Prostate gland (tissue), 2 donors: ENCODE measurements at regions not wholly inside any gene's neighbourhood (a gene's known extent, or its start where the extent isn't known, plus 50 kb on each side); places are given as distances from the start of the nearest gene placed in this dataset.

Experiments
- POLR2A ChIP-seq: fragments of 450-650 bp; IDR thresholded peaks from one replicate; pipeline ENCODE4 v1.6.1; 2016; ENCODE audit warnings: antibody characterized with exemption, mild to moderate bottlenecking
- POLR2AphosphoS5 ChIP-seq: sonication (generic); formaldehyde crosslinking; IDR thresholded peaks from one replicate; pipeline ENCODE4 v1.6.1; 2017; ENCODE audit warnings: antibody characterized with exemption
- TF ChIP-seq, protein P1 (sequence below), 4 experiments: fragments of 200-600 bp in 2 of 4; fragments of 450-650 bp in 2 of 4; sonication (generic) in 2 of 4; IDR thresholded peaks; 1 replicate in 3 of 4; 2 replicates in 1 of 4; pipeline ENCODE4 v1.5.1; 2016 to 2019; ENCODE audit warnings: antibody characterized with exemption in 4 of 4, mild to moderate bottlenecking in 2 of 4, moderate library complexity in 2 of 4

DNA sequence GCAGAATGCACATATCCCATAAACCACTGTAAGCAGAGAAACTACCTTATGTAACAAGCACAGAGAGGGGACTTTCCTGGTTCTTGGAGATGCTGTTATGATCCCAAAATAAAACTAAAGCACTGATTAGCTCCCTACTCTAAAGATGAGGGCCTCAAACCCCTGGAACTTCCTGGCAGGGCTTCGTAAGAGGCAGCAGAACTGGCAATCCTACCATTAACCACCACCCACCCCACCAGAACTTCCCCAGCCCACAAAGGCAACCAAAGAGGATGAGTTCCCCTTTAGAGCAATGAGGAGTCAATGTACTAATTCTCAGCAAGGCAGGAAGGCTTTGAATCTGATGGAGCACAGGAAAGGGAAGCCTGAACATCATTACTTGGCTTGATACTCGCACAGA, 436.5 kb upstream of the FRG1 start:
- TF ChIP-seq, protein P1, sequence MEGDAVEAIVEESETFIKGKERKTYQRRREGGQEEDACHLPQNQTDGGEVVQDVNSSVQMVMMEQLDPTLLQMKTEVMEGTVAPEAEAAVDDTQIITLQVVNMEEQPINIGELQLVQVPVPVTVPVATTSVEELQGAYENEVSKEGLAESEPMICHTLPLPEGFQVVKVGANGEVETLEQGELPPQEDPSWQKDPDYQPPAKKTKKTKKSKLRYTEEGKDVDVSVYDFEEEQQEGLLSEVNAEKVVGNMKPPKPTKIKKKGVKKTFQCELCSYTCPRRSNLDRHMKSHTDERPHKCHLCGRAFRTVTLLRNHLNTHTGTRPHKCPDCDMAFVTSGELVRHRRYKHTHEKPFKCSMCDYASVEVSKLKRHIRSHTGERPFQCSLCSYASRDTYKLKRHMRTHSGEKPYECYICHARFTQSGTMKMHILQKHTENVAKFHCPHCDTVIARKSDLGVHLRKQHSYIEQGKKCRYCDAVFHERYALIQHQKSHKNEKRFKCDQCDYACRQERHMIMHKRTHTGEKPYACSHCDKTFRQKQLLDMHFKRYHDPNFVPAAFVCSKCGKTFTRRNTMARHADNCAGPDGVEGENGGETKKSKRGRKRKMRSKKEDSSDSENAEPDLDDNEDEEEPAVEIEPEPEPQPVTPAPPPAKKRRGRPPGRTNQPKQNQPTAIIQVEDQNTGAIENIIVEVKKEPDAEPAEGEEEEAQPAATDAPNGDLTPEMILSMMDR (IDR thresholded peaks at IDR 0.05): no peak
- TF ChIP-seq POLR2A (no peak), POLR2AphosphoS5 (no peak)
